ENCODE measurements at regions not wholly inside any gene's neighbourhood (a gene's known extent, or its start where the extent isn't known, plus 50 kb on each side); places are given as distances from the start of the nearest gene placed in this dataset.

- H3K27ac Mint-ChIP-seq, result no peak overlapping the region
- no peaks in the 10 kb centered on the region for H3K36me3 Mint-ChIP-seq
- H3K9me3 Mint-ChIP-seq, result peaks cover 0 to 19% (median 10%) of the 10 kb centered on the region in 7 donors
These were observed 340.5 kb upstream of the SYNCRIP start for GRCh38 chr6:85983032-85983659.

GRCh38 chr6:85977661-85978060 is 335.0 kb upstream of the SYNCRIP start:
- Mint-ChIP-seq H3K27me3 (no peaks in the 10 kb centered on the region), H3K36me3 (no peaks in the 10 kb centered on the region)
- ATAC-seq (ENCODE audit: low read depth in 2 of 2), result no peak

More at GRCh38 chr6:85983032-85983659, 340.5 kb upstream of the SYNCRIP start:
- no peaks in the 10 kb centered on the region for H3K4me1 ChIP-seq (ENCODE audit: control insufficient read depth, insufficient read depth, low read length, poor library complexity, severe bottlenecking)
- no peaks in the 10 kb centered on the region for H3K36me3 ChIP-seq (ENCODE audit: control insufficient read depth, insufficient read depth, low read length)
- H3K4me3 Mint-ChIP-seq, result no peak overlapping the region
- H3K9me3 ChIP-seq (ENCODE audit: control insufficient read depth in 2 of 2, low read length in 2 of 2), result peaks cover 0 to 14% of the 10 kb centered on the region in 2 experiments
- H3K4me1 Mint-ChIP-seq, result no peaks in the 10 kb centered on the region
- no peaks in the 10 kb centered on the region for H3K27me3 Mint-ChIP-seq
- H3K27me3 ChIP-seq (ENCODE audit: control insufficient read depth, insufficient read depth, low read length), result no peaks in the 10 kb centered on the region
- no peak for DNase-seq
- ATAC-seq (ENCODE audit: low read depth in 2 of 2), result no peak
- H3K27ac ChIP-seq (ENCODE audit: insufficient read depth, low read length, poor library complexity, severe bottlenecking), result no peak overlapping the region
- no peak overlapping the region for H3K4me3 ChIP-seq (ENCODE audit: low read depth, low read length)

DNA sequence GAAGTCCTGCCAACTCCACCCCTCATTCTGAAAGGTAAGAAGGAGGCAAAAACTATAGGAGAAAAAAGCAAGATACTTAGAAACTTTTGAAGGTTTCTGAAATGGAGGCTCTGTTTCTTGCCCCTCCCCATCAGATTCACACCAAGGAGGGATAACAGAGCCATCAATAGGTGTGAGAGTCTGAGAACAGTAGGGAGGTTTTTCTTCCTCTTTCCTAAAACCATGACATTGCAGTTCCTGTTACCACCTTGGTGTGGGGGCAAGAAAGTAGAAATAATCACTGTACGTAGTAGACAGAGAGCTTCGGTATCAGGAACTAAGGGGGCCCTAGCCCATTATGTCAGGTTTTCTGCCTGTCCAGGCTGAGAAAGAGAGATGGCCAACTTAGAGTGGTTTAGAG is 333.3 kb upstream of the SYNCRIP start:
- H3K4me3 ChIP-seq (ENCODE audit: low read depth, low read length), result no peak overlapping the region
- H3K9me3 ChIP-seq (ENCODE audit: control insufficient read depth in 2 of 2, low read length in 2 of 2), result no peaks in the 10 kb centered on the region
- no peaks in the 10 kb centered on the region for H3K4me1 ChIP-seq (ENCODE audit: control insufficient read depth, insufficient read depth, low read length, poor library complexity, severe bottlenecking)
- no peaks in the 10 kb centered on the region for H3K4me1 Mint-ChIP-seq
- H3K36me3 Mint-ChIP-seq, result no peaks in the 10 kb centered on the region
- DNase-seq (no peak), ATAC-seq (ENCODE audit: low read depth in 2 of 2) (no peak)
- H3K27ac ChIP-seq (ENCODE audit: insufficient read depth, low read length, poor library complexity, severe bottlenecking), result no peak overlapping the region
- H3K9me3 Mint-ChIP-seq, result peaks cover 0 to 9% (median 0%) of the 10 kb centered on the region in 7 donors
- H3K27me3 Mint-ChIP-seq, result no peaks in the 10 kb centered on the region
- H3K27ac Mint-ChIP-seq, result no peak overlapping the region
- H3K4me3 Mint-ChIP-seq, result no peak overlapping the region
- H3K36me3 ChIP-seq (ENCODE audit: control insufficient read depth, insufficient read depth, low read length), result no peaks in the 10 kb centered on the region
- H3K27me3 ChIP-seq (ENCODE audit: control insufficient read depth, insufficient read depth, low read length), result no peaks in the 10 kb centered on the region

More at GRCh38 chr6:85977661-85978060, 335.0 kb upstream of the SYNCRIP start:
- DNase-seq, result no peak
- no peaks in the 10 kb centered on the region for H3K27me3 ChIP-seq (ENCODE audit: control insufficient read depth, insufficient read depth, low read length)
- no peaks in the 10 kb centered on the region for H3K4me1 ChIP-seq (ENCODE audit: control insufficient read depth, insufficient read depth, low read length, poor library complexity, severe bottlenecking)
- no peaks in the 10 kb centered on the region for H3K36me3 ChIP-seq (ENCODE audit: control insufficient read depth, insufficient read depth, low read length)
- no peak overlapping the region for H3K4me3 Mint-ChIP-seq
- no peaks in the 10 kb centered on the region for H3K4me1 Mint-ChIP-seq
- peaks cover 0 to 9% (median 0%) of the 10 kb centered on the region in 7 donors for H3K9me3 Mint-ChIP-seq
- H3K27ac ChIP-seq (ENCODE audit: insufficient read depth, low read length, poor library complexity, severe bottlenecking), result no peak overlapping the region
- no peak overlapping the region for H3K27ac Mint-ChIP-seq
- no peak overlapping the region for H3K4me3 ChIP-seq (ENCODE audit: low read depth, low read length)
- H3K9me3 ChIP-seq (ENCODE audit: control insufficient read depth in 2 of 2, low read length in 2 of 2), result no peaks in the 10 kb centered on the region

GRCh38 chr6:85971238-85971637 is 328.6 kb upstream of the SYNCRIP start:
- Mint-ChIP-seq H3K27me3 (no peaks in the 10 kb centered on the region), H3K4me1 (no peaks in the 10 kb centered on the region), H3K27ac (no peak overlapping the region), H3K36me3 (no peaks in the 10 kb centered on the region), H3K4me3 (no peak overlapping the region), H3K9me3 (peaks cover 0 to 3% (median 0%) of the 10 kb centered on the region in 7 donors)
- no peak overlapping the region for H3K4me3 ChIP-seq (ENCODE audit: low read depth, low read length)
- H3K4me1 ChIP-seq (ENCODE audit: control insufficient read depth, insufficient read depth, low read length, poor library complexity, severe bottlenecking), result no peaks in the 10 kb centered on the region
- DNase-seq, result no peak
- no peaks in the 10 kb centered on the region for H3K27me3 ChIP-seq (ENCODE audit: control insufficient read depth, insufficient read depth, low read length)
- ATAC-seq (ENCODE audit: low read depth in 2 of 2), result no peak
- H3K9me3 ChIP-seq (ENCODE audit: control insufficient read depth in 2 of 2, low read length in 2 of 2), result no peaks in the 10 kb centered on the region
- no peaks in the 10 kb centered on the region for H3K36me3 ChIP-seq (ENCODE audit: control insufficient read depth, insufficient read depth, low read length)
- H3K27ac ChIP-seq (ENCODE audit: insufficient read depth, low read length, poor library complexity, severe bottlenecking), result no peak overlapping the region

- no peak overlapping the region for H3K4me3 ChIP-seq (ENCODE audit: low read depth, low read length)
- no peak for DNase-seq
- no peaks in the 10 kb centered on the region for H3K9me3 ChIP-seq (ENCODE audit: control insufficient read depth in 2 of 2, low read length in 2 of 2)
- ATAC-seq (ENCODE audit: low read depth in 2 of 2), result no peak
- Mint-ChIP-seq H3K27me3 (no peaks in the 10 kb centered on the region), H3K9me3 (peaks cover 0 to 3% (median 0%) of the 10 kb centered on the region in 7 donors), H3K27ac (no peak overlapping the region), H3K36me3 (no peaks in the 10 kb centered on the region), H3K4me3 (no peak overlapping the region), H3K4me1 (no peaks in the 10 kb centered on the region)
- no peaks in the 10 kb centered on the region for H3K36me3 ChIP-seq (ENCODE audit: control insufficient read depth, insufficient read depth, low read length)
- no peaks in the 10 kb centered on the region for H3K27me3 ChIP-seq (ENCODE audit: control insufficient read depth, insufficient read depth, low read length)
- no peaks in the 10 kb centered on the region for H3K4me1 ChIP-seq (ENCODE audit: control insufficient read depth, insufficient read depth, low read length, poor library complexity, severe bottlenecking)
- no peak overlapping the region for H3K27ac ChIP-seq (ENCODE audit: insufficient read depth, low read length, poor library complexity, severe bottlenecking)
These were observed 324.1 kb upstream of the SYNCRIP start for GRCh38 chr6:85966828-85967227.

DNA sequence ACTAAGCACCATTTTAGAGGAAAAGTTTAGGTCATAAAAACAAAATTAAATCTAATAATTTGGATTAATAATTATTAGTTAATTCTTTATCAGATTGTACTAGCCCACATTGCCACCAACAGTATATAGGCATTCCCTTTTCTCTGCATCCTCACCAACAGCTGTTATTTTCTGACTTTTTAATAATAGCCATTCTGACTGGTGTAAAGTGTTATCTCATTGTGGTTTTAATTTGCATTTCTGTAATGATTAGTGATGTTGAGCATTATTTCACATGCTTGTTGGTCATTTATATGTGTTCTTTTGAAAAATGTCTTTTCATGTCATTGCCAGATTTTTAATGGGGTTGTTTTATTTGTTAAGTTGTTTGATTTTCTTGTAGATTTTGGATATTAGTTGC is 319.1 kb upstream of the SYNCRIP start:
- ATAC-seq (ENCODE audit: low read depth in 2 of 2) (no peak), DNase-seq (no peak)
- H3K36me3 ChIP-seq (ENCODE audit: control insufficient read depth, insufficient read depth, low read length), result no peaks in the 10 kb centered on the region

DNA sequence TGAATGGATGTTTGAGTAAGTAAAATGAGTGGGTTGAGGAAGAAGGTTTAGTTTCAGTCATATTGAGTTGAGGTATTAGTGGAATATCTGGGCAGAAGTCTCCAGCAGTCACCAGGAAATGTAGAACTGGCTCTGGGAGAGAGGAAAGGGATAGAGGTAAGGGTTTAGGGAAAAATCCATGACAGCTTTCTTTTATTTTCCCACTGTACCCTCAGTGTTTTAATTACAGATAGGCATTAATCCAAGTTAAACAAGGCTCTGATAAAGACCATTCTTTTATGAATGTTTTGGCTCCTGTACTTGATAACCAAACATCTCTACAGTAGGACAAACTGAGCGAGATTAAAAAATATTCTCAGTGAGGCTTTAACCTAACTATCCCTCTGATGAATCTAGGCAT is 318.4 kb upstream of the SYNCRIP start:
- Histone ChIP-seq H3K4me3 (ENCODE audit: low read depth, low read length) (no peak overlapping the region), H3K4me1 (ENCODE audit: control insufficient read depth, insufficient read depth, low read length, poor library complexity, severe bottlenecking) (no peaks in the 10 kb centered on the region), H3K9me3 (ENCODE audit: control insufficient read depth in 2 of 2, low read length in 2 of 2) (no peaks in the 10 kb centered on the region), H3K36me3 (ENCODE audit: control insufficient read depth, insufficient read depth, low read length) (no peaks in the 10 kb centered on the region), H3K27ac (ENCODE audit: insufficient read depth, low read length, poor library complexity, severe bottlenecking) (no peak overlapping the region), H3K27me3 (ENCODE audit: control insufficient read depth, insufficient read depth, low read length) (no peaks in the 10 kb centered on the region)
- Mint-ChIP-seq H3K27ac (no peak overlapping the region), H3K36me3 (no peaks in the 10 kb centered on the region), H3K27me3 (no peaks in the 10 kb centered on the region), H3K4me1 (no peaks in the 10 kb centered on the region), H3K4me3 (no peak overlapping the region), H3K9me3 (peaks cover 0 to 7% (median 3%) of the 10 kb centered on the region in 7 donors)
- ATAC-seq (ENCODE audit: low read depth in 2 of 2) (no peak), DNase-seq (no peak)

More for the DNA sequence above, 319.1 kb upstream of the SYNCRIP start:
- Histone ChIP-seq H3K4me3 (ENCODE audit: low read depth, low read length) (no peak overlapping the region), H3K27me3 (ENCODE audit: control insufficient read depth, insufficient read depth, low read length) (no peaks in the 10 kb centered on the region), H3K27ac (ENCODE audit: insufficient read depth, low read length, poor library complexity, severe bottlenecking) (no peak overlapping the region), H3K4me1 (ENCODE audit: control insufficient read depth, insufficient read depth, low read length, poor library complexity, severe bottlenecking) (no peaks in the 10 kb centered on the region), H3K9me3 (ENCODE audit: control insufficient read depth in 2 of 2, low read length in 2 of 2) (no peaks in the 10 kb centered on the region)
- peaks cover 0 to 7% (median 2%) of the 10 kb centered on the region in 7 donors for H3K9me3 Mint-ChIP-seq
- H3K27ac Mint-ChIP-seq, result no peak overlapping the region
- no peaks in the 10 kb centered on the region for H3K27me3 Mint-ChIP-seq
- no peaks in the 10 kb centered on the region for H3K36me3 Mint-ChIP-seq
- H3K4me1 Mint-ChIP-seq, result no peaks in the 10 kb centered on the region
- no peak overlapping the region for H3K4me3 Mint-ChIP-seq

DNA sequence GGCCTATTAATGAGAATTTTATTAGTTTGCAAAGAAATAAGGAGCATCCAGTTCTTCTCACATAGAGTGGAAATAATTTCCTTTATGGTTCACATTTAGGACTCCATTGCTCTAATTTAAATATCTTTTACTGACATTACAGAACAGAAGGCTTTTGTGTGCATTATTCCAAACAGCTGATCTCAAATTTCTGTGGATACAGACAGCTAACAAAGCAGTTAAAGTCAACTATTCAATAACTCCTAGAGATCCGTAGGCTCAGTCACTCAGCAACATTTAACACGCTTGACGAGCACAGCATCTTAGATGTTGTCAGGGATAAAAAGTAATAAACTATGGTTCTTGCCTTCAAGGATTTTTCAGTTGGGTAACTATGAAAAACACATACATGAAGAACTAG is 305.8 kb upstream of the SYNCRIP start:
- H3K36me3 Mint-ChIP-seq, result no peaks in the 10 kb centered on the region
- no peaks in the 10 kb centered on the region for H3K4me1 ChIP-seq (ENCODE audit: control insufficient read depth, insufficient read depth, low read length, poor library complexity, severe bottlenecking)
- no peak overlapping the region for H3K4me3 Mint-ChIP-seq
- no peak overlapping the region for H3K27ac ChIP-seq (ENCODE audit: insufficient read depth, low read length, poor library complexity, severe bottlenecking)
- H3K27me3 ChIP-seq (ENCODE audit: control insufficient read depth, insufficient read depth, low read length), result no peaks in the 10 kb centered on the region
- ATAC-seq (ENCODE audit: low read depth in 2 of 2) (no peak), DNase-seq (no peak)
- H3K9me3 Mint-ChIP-seq, result peaks cover 0 to 16% (median 4%) of the 10 kb centered on the region in 7 donors
- no peak overlapping the region for H3K4me3 ChIP-seq (ENCODE audit: low read depth, low read length)
- H3K9me3 ChIP-seq (ENCODE audit: control insufficient read depth in 2 of 2, low read length in 2 of 2), result no peaks in the 10 kb centered on the region
- H3K27ac Mint-ChIP-seq, result no peak overlapping the region
- H3K36me3 ChIP-seq (ENCODE audit: control insufficient read depth, insufficient read depth, low read length), result no peaks in the 10 kb centered on the region
- H3K27me3 Mint-ChIP-seq, result no peaks in the 10 kb centered on the region
- peaks cover 0 to 2% (median 0%) of the 10 kb centered on the region in 4 donors for H3K4me1 Mint-ChIP-seq

All from CD4-positive, CD25-positive, alpha-beta regulatory T cell (primary cell).